Cardiac muscle cell (in vitro differentiated cells and primary cell): ENCODE measurements at regions not wholly inside any gene's neighbourhood (a gene's known extent, or its start where the extent isn't known, plus 50 kb on each side); places are given as distances from the start of the nearest gene placed in this dataset.
A peak's percentile ranks its signal among the peaks of the same experiment; 100 is the strongest.

Experiments used
- DNase-seq, 2 donors: peaks; one replicate each; pipeline versions ENCODE4 v3.0.0 to v3.0.0-alpha.2; 2010 to 2017; ENCODE audit warnings: low read depth in 1 of 2, low spot score in 1 of 2
- H3K27ac ChIP-seq: fragments of 200-600 bp; sonication (generic); 2 replicates; pipeline ENCODE4 v1.5.1; 2016
- H3K27me3 ChIP-seq: fragments of 200-600 bp; sonication (generic); 2 replicates; pipeline ENCODE4 v1.6.0; 2016; ENCODE audit warnings: control low read depth
- H3K36me3 ChIP-seq: fragments of 200-600 bp; sonication (generic); 2 replicates; pipeline ENCODE4 v1.5.1; 2016; ENCODE audit warnings: control low read depth
- H3K4me1 ChIP-seq: fragments of 200-600 bp; sonication (generic); 2 replicates; pipeline ENCODE4 v1.8.1; 2017; ENCODE audit warnings: low read depth, mild to moderate bottlenecking, mixed run types
- H3K4me3 ChIP-seq: fragments of 200-600 bp; sonication (generic); 2 replicates; pipeline ENCODE4 v1.5.1; 2016; ENCODE audit warnings: mild to moderate bottlenecking
- H3K9me3 ChIP-seq: fragments of 200-600 bp; sonication (generic); 2 replicates; pipeline ENCODE4 v1.5.1; 2017; ENCODE audit warnings: low read depth, mild to moderate bottlenecking, control low read depth
- CTCF ChIP-seq: IDR thresholded peaks from 2 replicates; pipeline ENCODE4 v1.5.1; 2012; ENCODE audit warnings: low read depth, mild to moderate bottlenecking, low read length

- TF ChIP-seq CTCF, result no peak
- no peak for DNase-seq
- no peak overlapping the region for H3K27ac ChIP-seq
Observed at GRCh38 chr13:85381082-85381481, 418.1 kb downstream of the SLITRK6 start.

GRCh38 chr13:85379991-85380390, 419.2 kb downstream of the SLITRK6 start:
- no peak for DNase-seq
- H3K4me3 ChIP-seq, result no peak overlapping the region
- no peak overlapping the region for H3K27ac ChIP-seq
- no peak for TF ChIP-seq CTCF
- no peaks in the 10 kb centered on the region for H3K4me1 ChIP-seq
- H3K36me3 ChIP-seq, result no peaks in the 10 kb centered on the region
- no peaks in the 10 kb centered on the region for H3K9me3 ChIP-seq
- no peaks in the 10 kb centered on the region for H3K27me3 ChIP-seq

More at GRCh38 chr13:85381082-85381481, 418.1 kb downstream of the SLITRK6 start:
- Histone ChIP-seq H3K9me3 (no peaks in the 10 kb centered on the region), H3K4me1 (no peaks in the 10 kb centered on the region), H3K36me3 (no peaks in the 10 kb centered on the region), H3K27me3 (no peaks in the 10 kb centered on the region), H3K4me3 (no peak overlapping the region)

- Histone ChIP-seq H3K36me3 (no peaks in the 10 kb centered on the region), H3K4me3 (no peak overlapping the region), H3K27ac (no peak overlapping the region), H3K4me1 (no peaks in the 10 kb centered on the region), H3K9me3 (no peaks in the 10 kb centered on the region), H3K27me3 (no peaks in the 10 kb centered on the region)
- TF ChIP-seq CTCF, result no peak
- peak in 1 of 2 donors; percentile 5 for DNase-seq
Observed at GRCh38 chr13:85379433-85379832, 419.8 kb downstream of the SLITRK6 start.

GRCh38 chr13:85377783-85378182, 421.4 kb downstream of the SLITRK6 start:
- Histone ChIP-seq H3K27me3 (no peaks in the 10 kb centered on the region), H3K4me3 (no peak overlapping the region), H3K36me3 (no peaks in the 10 kb centered on the region), H3K4me1 (no peaks in the 10 kb centered on the region), H3K27ac (no peak overlapping the region), H3K9me3 (no peaks in the 10 kb centered on the region)
- TF ChIP-seq CTCF, result no peak
- DNase-seq, result no peak

- no peak overlapping the region for H3K27ac ChIP-seq
- no peaks in the 10 kb centered on the region for H3K27me3 ChIP-seq
- H3K4me3 ChIP-seq, result no peak overlapping the region
- H3K4me1 ChIP-seq, result no peaks in the 10 kb centered on the region
- no peak for DNase-seq
- H3K36me3 ChIP-seq, result no peaks in the 10 kb centered on the region
- H3K9me3 ChIP-seq, result no peaks in the 10 kb centered on the region
- no peak for TF ChIP-seq CTCF
Observed at GRCh38 chr13:85373322-85373721, 425.9 kb downstream of the SLITRK6 start.

- Histone ChIP-seq H3K4me1 (no peaks in the 10 kb centered on the region), H3K27me3 (no peaks in the 10 kb centered on the region), H3K9me3 (no peaks in the 10 kb centered on the region), H3K4me3 (no peak overlapping the region), H3K36me3 (no peaks in the 10 kb centered on the region), H3K27ac (no peak overlapping the region)
- no peak for TF ChIP-seq CTCF
- no peak for DNase-seq
Observed at GRCh38 chr13:85371254-85371653, 428.0 kb downstream of the SLITRK6 start.
